ENCODE measurements at regions not wholly inside any gene's neighbourhood (a gene's known extent, or its start where the extent isn't known, plus 50 kb on each side); places are given as distances from the start of the nearest gene placed in this dataset.

DNA sequence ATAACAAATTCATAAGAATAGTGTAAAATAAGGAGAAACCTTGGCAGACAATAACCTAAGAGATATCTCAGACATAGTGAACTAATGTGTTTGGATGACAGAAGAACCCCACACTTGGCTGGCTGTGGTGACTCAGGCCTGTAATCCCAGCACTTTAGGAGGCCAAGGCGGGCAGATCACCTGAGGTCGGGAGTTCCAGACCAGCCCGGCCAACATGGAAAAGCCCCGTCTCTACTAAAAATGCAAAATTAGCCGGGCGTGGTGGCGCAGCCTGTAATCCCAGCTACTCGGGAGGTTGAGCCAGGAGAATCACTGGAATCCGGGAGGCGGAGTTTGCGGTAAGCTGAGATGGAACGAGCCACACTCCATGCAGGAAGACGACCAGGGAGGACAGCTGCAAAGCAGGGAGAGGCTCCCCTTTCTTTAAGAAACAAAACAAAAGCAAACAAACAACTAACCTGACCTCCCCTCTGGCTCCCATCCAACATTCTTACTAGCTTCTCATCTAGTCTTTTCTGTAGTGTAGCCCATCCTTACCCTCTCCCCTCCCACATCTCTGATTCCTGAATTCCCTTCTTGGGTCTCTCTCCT, 84.2 kb downstream of the ZNF280B start:
- no peak overlapping the region for H2AFZ ChIP-seq (ENCODE audit: low read length)
- H3K27me3 ChIP-seq (ENCODE audit: control insufficient read depth, insufficient read depth, low read length), result no peaks in the 10 kb centered on the region
- no peaks in the 10 kb centered on the region for H3K9me3 ChIP-seq (ENCODE audit: control insufficient read depth, insufficient read depth, low read depth, low read length)
- TF ChIP-seq EZH2 (IDR thresholded peaks at IDR 0.05; ENCODE audit: low read length, missing control alignments), result no peak
- no peaks in the 10 kb centered on the region for H3K36me3 ChIP-seq (ENCODE audit: control insufficient read depth, insufficient read depth, low read length)
- no peak overlapping the region for H3K27ac ChIP-seq (ENCODE audit: insufficient read depth, low read length)
- no peak overlapping the region for H3K9ac ChIP-seq (ENCODE audit: insufficient read depth, low read length)
- DNase-seq (ENCODE audit: low read depth in 2 of 2), result no peak
- H3K4me3 ChIP-seq (replicated peaks in 1 of 4; ENCODE audit: control extremely low read depth in 1 of 4, insufficient read depth in 1 of 4, low read depth in 3 of 4, low read length in 4 of 4), result no peak overlapping the region
- H3K79me2 ChIP-seq (ENCODE audit: control insufficient read depth, insufficient read depth, low read length), result no peaks in the 10 kb centered on the region
- H4K20me1 ChIP-seq (ENCODE audit: control insufficient read depth, extremely low read depth, insufficient read depth, low read length), result no peaks in the 10 kb centered on the region
- H3K4me1 ChIP-seq (ENCODE audit: control insufficient read depth, extremely low read depth, insufficient read depth, low read length), result no peaks in the 10 kb centered on the region
- H3K4me2 ChIP-seq (ENCODE audit: extremely low read depth, insufficient read depth, low read length), result no peak overlapping the region

- H2AFZ ChIP-seq (ENCODE audit: low read length), result no peak overlapping the region
- TF ChIP-seq EZH2 (IDR thresholded peaks at IDR 0.05; ENCODE audit: low read length, missing control alignments), result no peak
- TF ChIP-seq, protein P1, sequence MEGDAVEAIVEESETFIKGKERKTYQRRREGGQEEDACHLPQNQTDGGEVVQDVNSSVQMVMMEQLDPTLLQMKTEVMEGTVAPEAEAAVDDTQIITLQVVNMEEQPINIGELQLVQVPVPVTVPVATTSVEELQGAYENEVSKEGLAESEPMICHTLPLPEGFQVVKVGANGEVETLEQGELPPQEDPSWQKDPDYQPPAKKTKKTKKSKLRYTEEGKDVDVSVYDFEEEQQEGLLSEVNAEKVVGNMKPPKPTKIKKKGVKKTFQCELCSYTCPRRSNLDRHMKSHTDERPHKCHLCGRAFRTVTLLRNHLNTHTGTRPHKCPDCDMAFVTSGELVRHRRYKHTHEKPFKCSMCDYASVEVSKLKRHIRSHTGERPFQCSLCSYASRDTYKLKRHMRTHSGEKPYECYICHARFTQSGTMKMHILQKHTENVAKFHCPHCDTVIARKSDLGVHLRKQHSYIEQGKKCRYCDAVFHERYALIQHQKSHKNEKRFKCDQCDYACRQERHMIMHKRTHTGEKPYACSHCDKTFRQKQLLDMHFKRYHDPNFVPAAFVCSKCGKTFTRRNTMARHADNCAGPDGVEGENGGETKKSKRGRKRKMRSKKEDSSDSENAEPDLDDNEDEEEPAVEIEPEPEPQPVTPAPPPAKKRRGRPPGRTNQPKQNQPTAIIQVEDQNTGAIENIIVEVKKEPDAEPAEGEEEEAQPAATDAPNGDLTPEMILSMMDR (conservative IDR thresholded peaks at IDR 0.05 in 1 of 2, IDR thresholded peaks at IDR 0.05 in 1 of 2; ENCODE audit: low read depth in 1 of 2, low read length in 2 of 2), result no peak
- no peaks in the 10 kb centered on the region for H3K9me3 ChIP-seq (ENCODE audit: control insufficient read depth, insufficient read depth, low read depth, low read length)
- no peaks in the 10 kb centered on the region for H3K79me2 ChIP-seq (ENCODE audit: control insufficient read depth, insufficient read depth, low read length)
- H3K4me3 ChIP-seq (replicated peaks in 1 of 4; ENCODE audit: control extremely low read depth in 1 of 4, insufficient read depth in 1 of 4, low read depth in 3 of 4, low read length in 4 of 4), result no peak overlapping the region
- H3K36me3 ChIP-seq (ENCODE audit: control insufficient read depth, insufficient read depth, low read length), result no peaks in the 10 kb centered on the region
- H3K27ac ChIP-seq (ENCODE audit: insufficient read depth, low read length), result no peak overlapping the region
- DNase-seq (ENCODE audit: low read depth in 2 of 2), result no peak
- H3K9ac ChIP-seq (ENCODE audit: insufficient read depth, low read length), result no peak overlapping the region
- H3K27me3 ChIP-seq (ENCODE audit: control insufficient read depth, insufficient read depth, low read length), result no peaks in the 10 kb centered on the region
- no peaks in the 10 kb centered on the region for H4K20me1 ChIP-seq (ENCODE audit: control insufficient read depth, extremely low read depth, insufficient read depth, low read length)
- no peak overlapping the region for H3K4me2 ChIP-seq (ENCODE audit: extremely low read depth, insufficient read depth, low read length)
- no peaks in the 10 kb centered on the region for H3K4me1 ChIP-seq (ENCODE audit: control insufficient read depth, extremely low read depth, insufficient read depth, low read length)
Measured at GRCh38 chr22:22424956-22425355, 83.6 kb downstream of the ZNF280B start.

- Histone ChIP-seq H3K9ac (ENCODE audit: insufficient read depth, low read length) (no peak overlapping the region), H3K79me2 (ENCODE audit: control insufficient read depth, insufficient read depth, low read length) (no peaks in the 10 kb centered on the region), H3K36me3 (ENCODE audit: control insufficient read depth, insufficient read depth, low read length) (no peaks in the 10 kb centered on the region), H3K4me3 (replicated peaks in 1 of 4; ENCODE audit: control extremely low read depth in 1 of 4, insufficient read depth in 1 of 4, low read depth in 3 of 4, low read length in 4 of 4) (no peak overlapping the region), H2AFZ (ENCODE audit: low read length) (no peak overlapping the region), H3K9me3 (ENCODE audit: control insufficient read depth, insufficient read depth, low read depth, low read length) (no peaks in the 10 kb centered on the region), H3K4me1 (ENCODE audit: control insufficient read depth, extremely low read depth, insufficient read depth, low read length) (no peaks in the 10 kb centered on the region), H3K27ac (ENCODE audit: insufficient read depth, low read length) (no peak overlapping the region), H3K4me2 (ENCODE audit: extremely low read depth, insufficient read depth, low read length) (no peak overlapping the region), H4K20me1 (ENCODE audit: control insufficient read depth, extremely low read depth, insufficient read depth, low read length) (no peaks in the 10 kb centered on the region), H3K27me3 (ENCODE audit: control insufficient read depth, insufficient read depth, low read length) (no peaks in the 10 kb centered on the region)
- TF ChIP-seq, protein P1 (conservative IDR thresholded peaks at IDR 0.05 in 1 of 2, IDR thresholded peaks at IDR 0.05 in 1 of 2; ENCODE audit: low read depth in 1 of 2, low read length in 2 of 2), result no peak
- no peak for TF ChIP-seq EZH2 (IDR thresholded peaks at IDR 0.05; ENCODE audit: low read length, missing control alignments)
- no peak for DNase-seq (ENCODE audit: low read depth in 2 of 2)
Measured at GRCh38 chr22:22425356-22425755, 83.2 kb downstream of the ZNF280B start.

Data from fibroblast of lung (primary cell).